T-cell (primary cell): ENCODE measurements at regions not wholly inside any gene's neighbourhood (a gene's known extent, or its start where the extent isn't known, plus 50 kb on each side); places are given as distances from the start of the nearest gene placed in this dataset.

Source experiments
- ATAC-seq, 4 experiments: fragments of 200-7000 bp in 3 of 4; fragments of 150-1000 bp in 1 of 4; cut with Tn5 transposase; replicated peaks in 1 of 4; 1 replicate in 3 of 4; 2 replicates in 1 of 4; pipeline ENCODE4 v1.10.0; 2021; ENCODE audit warnings: moderate library complexity in 3 of 4, mild to moderate bottlenecking in 2 of 4, moderate number of reproducible peaks in 1 of 4
- CTCF ChIA-PET, 2 donors: fragments of 300-600 bp; sonication (Branson Sonifier 250); formaldehyde crosslinking; loops; one replicate each; lab custom pipeline; 2022; ENCODE audit warnings: antibody characterized with exemption in 2 of 2; lab: Charles Lee
- POLR2A ChIA-PET, 2 donors: fragments of 300-600 bp; sonication (Branson Sonifier 250); formaldehyde crosslinking; loops; one replicate each; lab custom pipeline; 2022; ENCODE audit warnings: antibody characterized with exemption in 2 of 2; lab: Charles Lee
- DNase-seq, 35 experiments: peaks; one replicate each; pipeline versions ENCODE4 v3.0.0 to v3.0.0-alpha.2; 2013 to 2023
- H3K27ac ChIP-seq: one replicate; pipeline ENCODE4 v1.5.1; 2013; ENCODE audit warnings: low read length
- H3K27me3 ChIP-seq, 2 experiments: replicated peaks in 1 of 2; 1 replicate in 1 of 2; 2 replicates in 1 of 2; pipeline versions ENCODE4 v1.6.1 to v1.7.0; 2013; ENCODE audit warnings: low read length in 1 of 2, mixed read lengths in 1 of 2; ENCODE audit not compliant: control insufficient read depth in 2 of 2, insufficient read depth in 2 of 2; ENCODE audit errors: extremely low read depth in 1 of 2
- H3K36me3 ChIP-seq, 2 donors: 1 replicate in 1 of 2; 2 replicates in 1 of 2; pipeline versions ENCODE4 v1.6.1 to v1.7.0; 2013; ENCODE audit warnings: low read length in 1 of 2; ENCODE audit not compliant: control insufficient read depth in 2 of 2, insufficient read depth in 1 of 2; ENCODE audit errors: extremely low read depth in 1 of 2
- H3K4me1 ChIP-seq, 2 experiments: 1 replicate in 1 of 2; 2 replicates in 1 of 2; pipeline versions ENCODE4 v1.6.1 to v1.7.0; 2013; ENCODE audit warnings: low read length in 2 of 2, mixed read lengths in 1 of 2; ENCODE audit not compliant: insufficient read depth in 2 of 2, control insufficient read depth in 1 of 2; ENCODE audit errors: extremely low read depth in 1 of 2
- H3K4me3 ChIP-seq, 2 donors: 1 replicate in 1 of 2; 2 replicates in 1 of 2; pipeline versions ENCODE4 v1.5.1 to v1.7.0; 2013; ENCODE audit warnings: mild to moderate bottlenecking in 2 of 2, low read length in 1 of 2, moderate library complexity in 1 of 2; ENCODE audit not compliant: control insufficient read depth in 1 of 2; ENCODE audit errors: extremely low read depth in 1 of 2
- H3K9me3 ChIP-seq: 2 replicates; pipeline ENCODE4 v1.7.0; 2013
- H3K27ac Mint-ChIP-seq, 2 donors: one replicate each; pipeline ENCODE4 v1.8.0; 2020 to 2021; ENCODE audit warnings: mild to moderate bottlenecking in 2 of 2, mixed read lengths in 2 of 2
- H3K27me3 Mint-ChIP-seq, 2 donors: one replicate each; pipeline ENCODE4 v1.8.0; 2021 to 2022; ENCODE audit warnings: mixed read lengths in 2 of 2
- H3K36me3 Mint-ChIP-seq: one replicate; pipeline ENCODE4 v1.8.0; 2021; ENCODE audit warnings: mixed read lengths
- H3K4me1 Mint-ChIP-seq, 3 donors: one replicate each; pipeline ENCODE4 v1.8.0; 2020 to 2022; ENCODE audit warnings: mixed read lengths in 3 of 3, mild to moderate bottlenecking in 1 of 3
- H3K4me3 Mint-ChIP-seq, 3 donors: one replicate each; pipeline ENCODE4 v1.8.0; 2020 to 2022; ENCODE audit warnings: mild to moderate bottlenecking in 3 of 3, mixed read lengths in 3 of 3, moderate library complexity in 3 of 3
- H3K9me3 Mint-ChIP-seq, 3 donors: one replicate each; pipeline ENCODE4 v1.8.0; 2020 to 2022; ENCODE audit warnings: mixed read lengths in 3 of 3
- WGBS: methylation state at CpG from one replicate; pipeline ENCODE4 v1.1.5; 2013; ENCODE audit warnings: missing lambda C conversion rate; ENCODE audit not compliant: insufficient coverage; 5-methylcytosine and 5-hydroxymethylcytosine counted together

- no peak for ATAC-seq
- Histone ChIP-seq H3K9me3 (no peaks in the 10 kb centered on the region), H3K36me3 (no peaks in the 10 kb centered on the region), H3K27ac (no peak overlapping the region), H3K4me1 (no peaks in the 10 kb centered on the region), H3K27me3 (no peaks in the 10 kb centered on the region), H3K4me3 (no peak overlapping the region)
- DNase-seq = no peak
- POLR2A ChIA-PET = no interaction called here
- peaks cover 20 to 31% (median 22%) of the 10 kb centered on the region in 3 donors for H3K4me1 Mint-ChIP-seq
- no peaks in the 10 kb centered on the region for H3K9me3 Mint-ChIP-seq
- H3K27me3 Mint-ChIP-seq = no peaks in the 10 kb centered on the region
- no peak overlapping the region for H3K4me3 Mint-ChIP-seq
- WGBS = 100% methylated on average over 1 of the region's 3 CpGs
- no peak overlapping the region for H3K27ac Mint-ChIP-seq
- CTCF ChIA-PET = no interaction called here
- no peaks in the 10 kb centered on the region for H3K36me3 Mint-ChIP-seq
Observed at GRCh38 chr13:40118337-40118736, 462.9 kb downstream of the COG6 start.

- ATAC-seq (no peak), DNase-seq (no peak)
- H3K4me1 ChIP-seq = no peaks in the 10 kb centered on the region
- Mint-ChIP-seq H3K36me3 (no peaks in the 10 kb centered on the region), H3K27me3 (no peaks in the 10 kb centered on the region), H3K9me3 (no peaks in the 10 kb centered on the region), H3K4me3 (no peak overlapping the region), H3K27ac (no peak overlapping the region), H3K4me1 (peaks cover 20 to 26% (median 22%) of the 10 kb centered on the region in 3 donors)
- WGBS = no CpG with 5 or more reads among the region's 1 CpG
- no peaks in the 10 kb centered on the region for H3K27me3 ChIP-seq
- H3K36me3 ChIP-seq = no peaks in the 10 kb centered on the region
- ChIA-PET CTCF (no interaction called here), POLR2A (no interaction called here)
- no peak overlapping the region for H3K4me3 ChIP-seq
- H3K27ac ChIP-seq = no peak overlapping the region
- no peaks in the 10 kb centered on the region for H3K9me3 ChIP-seq
Observed at GRCh38 chr13:40119852-40120251, 464.4 kb downstream of the COG6 start.

- CTCF ChIA-PET = no interaction called here
Observed at GRCh38 chr13:40120288-40120687, 464.8 kb downstream of the COG6 start.

DNA sequence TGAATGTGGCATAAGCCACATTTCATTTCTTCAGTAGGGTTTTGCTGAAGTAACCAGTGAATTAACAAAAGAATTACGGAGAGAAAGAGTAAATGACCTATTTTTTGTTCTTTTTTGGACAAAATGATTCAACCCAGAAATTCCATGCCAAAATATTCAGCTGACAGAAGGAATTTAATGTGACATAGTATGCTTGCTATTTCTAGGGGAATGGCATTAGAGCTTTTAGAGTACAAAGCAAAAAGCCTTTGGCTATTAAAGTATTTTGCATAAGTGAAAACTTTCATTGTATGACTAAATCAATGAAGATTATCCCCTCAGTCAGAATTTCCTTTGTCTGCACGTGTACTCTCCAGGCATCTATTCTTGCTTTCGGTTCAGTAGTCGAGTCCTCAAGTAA is 465.3 kb downstream of the COG6 start:
- Mint-ChIP-seq H3K4me3 (no peak overlapping the region), H3K36me3 (no peaks in the 10 kb centered on the region), H3K27ac (no peak overlapping the region), H3K9me3 (no peaks in the 10 kb centered on the region), H3K4me1 (peaks cover 20 to 26% (median 25%) of the 10 kb centered on the region in 3 donors), H3K27me3 (no peaks in the 10 kb centered on the region)
- no peaks in the 10 kb centered on the region for H3K27me3 ChIP-seq
- CTCF ChIA-PET = no interaction called here
- no peak overlapping the region for H3K27ac ChIP-seq
- WGBS = 100% methylated on average over 1 of the region's 4 CpGs
- DNase-seq (no peak), ATAC-seq (no peak)
- H3K9me3 ChIP-seq = no peaks in the 10 kb centered on the region
- POLR2A ChIA-PET = no interaction called here
- H3K4me1 ChIP-seq = no peaks in the 10 kb centered on the region
- H3K4me3 ChIP-seq = no peak overlapping the region
- no peaks in the 10 kb centered on the region for H3K36me3 ChIP-seq

More at GRCh38 chr13:40120288-40120687, 464.8 kb downstream of the COG6 start:
- Histone ChIP-seq H3K9me3 (no peaks in the 10 kb centered on the region), H3K27ac (no peak overlapping the region), H3K4me3 (no peak overlapping the region), H3K4me1 (no peaks in the 10 kb centered on the region), H3K36me3 (no peaks in the 10 kb centered on the region), H3K27me3 (no peaks in the 10 kb centered on the region)
- no CpG with 5 or more reads among the region's 1 CpG for WGBS
- Mint-ChIP-seq H3K36me3 (no peaks in the 10 kb centered on the region), H3K9me3 (no peaks in the 10 kb centered on the region), H3K4me3 (no peak overlapping the region), H3K4me1 (peaks cover 22 to 26% (median 23%) of the 10 kb centered on the region in 3 donors), H3K27ac (no peak overlapping the region), H3K27me3 (no peaks in the 10 kb centered on the region)
- ATAC-seq (no peak), DNase-seq (no peak)
- POLR2A ChIA-PET = no interaction called here

- ATAC-seq = no peak
Observed at GRCh38 chr13:40121722-40122121, 466.3 kb downstream of the COG6 start.

DNA sequence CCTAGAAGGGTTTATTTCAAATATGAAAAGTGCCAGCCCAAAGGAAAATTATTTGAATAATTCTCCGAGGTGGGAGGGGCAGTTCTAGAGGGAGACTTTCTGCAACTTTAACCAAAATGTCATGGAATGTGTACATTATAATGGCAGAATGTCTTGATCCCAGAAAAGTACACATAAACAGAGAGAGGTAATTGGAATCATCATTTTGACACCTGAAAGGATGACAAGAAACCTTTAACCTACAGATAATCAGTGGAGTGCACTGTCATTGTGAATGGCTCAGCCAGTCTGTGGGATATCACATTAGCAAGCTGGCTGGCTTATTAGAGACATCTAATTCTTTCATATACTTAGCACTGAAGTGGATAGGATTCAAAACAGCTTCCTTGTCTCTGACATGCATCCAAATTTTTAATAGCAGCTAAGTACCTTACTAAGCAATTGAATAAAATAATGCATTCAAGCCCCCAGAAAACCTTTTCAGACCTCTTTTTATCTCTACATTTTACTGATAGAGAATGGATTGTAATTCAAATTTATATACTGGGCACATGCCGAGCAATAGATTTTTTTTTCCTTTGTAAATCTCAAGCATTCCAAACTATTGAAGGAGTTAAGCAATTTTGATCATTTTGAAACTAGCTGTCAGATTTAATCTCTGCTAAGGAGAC is 468.6 kb downstream of the COG6 start:
- ChIA-PET POLR2A (no interaction called here), CTCF (no interaction called here)
- peaks cover 0 to under 1% (median 0%) of the 10 kb centered on the region in 3 donors for H3K9me3 Mint-ChIP-seq
- no peak overlapping the region for H3K27ac Mint-ChIP-seq
- no CpG with 5 or more reads among the region's 2 CpGs for WGBS
- H3K4me3 Mint-ChIP-seq = no peak overlapping the region
- DNase-seq (no peak), ATAC-seq (no peak)
- H3K27me3 ChIP-seq = no peaks in the 10 kb centered on the region
- peaks cover 33 to 36% (median 36%) of the 10 kb centered on the region in 3 donors for H3K4me1 Mint-ChIP-seq
- H3K36me3 ChIP-seq = no peaks in the 10 kb centered on the region
- no peak overlapping the region for H3K4me3 ChIP-seq
- no peak overlapping the region for H3K27ac ChIP-seq
- no peaks in the 10 kb centered on the region for H3K27me3 Mint-ChIP-seq
- H3K9me3 ChIP-seq = no peaks in the 10 kb centered on the region
- H3K36me3 Mint-ChIP-seq = no peaks in the 10 kb centered on the region
- peaks cover 12 to 13% of the 10 kb centered on the region in 2 experiments for H3K4me1 ChIP-seq

More at GRCh38 chr13:40121722-40122121, 466.3 kb downstream of the COG6 start:
- H3K4me3 Mint-ChIP-seq = no peak overlapping the region
- Histone ChIP-seq H3K4me1 (peaks cover 3 to 7% of the 10 kb centered on the region in 2 experiments), H3K27me3 (no peaks in the 10 kb centered on the region), H3K27ac (no peak overlapping the region), H3K4me3 (no peak overlapping the region), H3K36me3 (no peaks in the 10 kb centered on the region), H3K9me3 (no peaks in the 10 kb centered on the region)
- H3K36me3 Mint-ChIP-seq = no peaks in the 10 kb centered on the region
- no peaks in the 10 kb centered on the region for H3K27me3 Mint-ChIP-seq
- no peaks in the 10 kb centered on the region for H3K9me3 Mint-ChIP-seq
- peaks cover 18 to 26% (median 25%) of the 10 kb centered on the region in 3 donors for H3K4me1 Mint-ChIP-seq
- ChIA-PET CTCF (no interaction called here), POLR2A (no interaction called here)
- no peak overlapping the region for H3K27ac Mint-ChIP-seq
- WGBS = 80% methylated on average over 1 of the region's 2 CpGs
- no peak for DNase-seq
